NCI-H345 (cell line): ENCODE measurements at regions not wholly inside any gene's neighbourhood (a gene's known extent, or its start where the extent isn't known, plus 50 kb on each side); places are given as distances from the start of the nearest gene placed in this dataset.
"Not testable (repeated sequence)": the region's sequence is repeated elsewhere in the genome, so short reads cannot be mapped to it uniquely, and the experiment has no call there.

Experiments used
- DNase-seq: peaks from one replicate; lab custom pipeline; 2025; lab: John Stamatoyannopoulos, UW

DNA sequence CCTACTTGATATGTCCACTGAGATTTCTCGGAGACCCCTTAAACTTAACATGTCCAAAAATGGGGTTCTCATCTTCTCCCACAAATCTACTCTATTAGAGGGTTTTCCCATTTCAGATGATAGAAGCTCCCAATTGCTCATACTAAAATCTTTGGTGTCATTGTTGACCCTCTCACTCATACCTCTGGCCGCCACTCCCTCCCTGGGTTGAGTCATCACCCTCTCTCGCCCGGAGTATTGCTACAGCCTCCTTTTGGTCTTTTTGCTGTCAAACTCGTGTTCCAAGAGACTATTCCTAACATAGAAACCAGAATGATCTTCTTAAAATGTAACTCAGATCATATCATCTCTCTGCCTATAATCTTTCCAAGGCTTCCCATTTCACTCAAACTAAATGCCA lies 91.0 kb upstream of the GNAQ start:
- no peak for DNase-seq

GRCh38 chr9:78121488-78121887 lies 89.9 kb upstream of the GNAQ start:
- peak; percentile 64 for DNase-seq

- DNase-seq = no peak
Measured at GRCh38 chr9:78118742-78119473, 87.3 kb upstream of the GNAQ start.

DNA sequence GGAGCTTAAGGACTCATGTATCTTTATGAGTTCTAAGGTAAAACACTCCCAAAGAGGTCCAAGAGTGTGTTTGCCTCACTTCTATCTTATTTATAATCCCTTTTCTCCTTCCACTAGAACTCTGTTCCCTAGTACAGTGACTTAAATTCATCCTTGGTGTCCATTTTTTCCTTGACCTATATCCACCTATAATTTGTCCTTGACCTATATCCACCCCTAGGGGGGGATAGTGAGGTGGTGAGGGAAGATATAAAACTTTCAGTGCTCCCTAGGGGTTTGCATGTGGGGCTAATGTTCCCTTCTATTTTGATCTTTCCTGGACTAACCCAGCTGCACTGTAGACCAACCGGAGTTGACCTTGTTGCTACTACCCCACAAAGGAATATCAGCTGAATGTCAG lies 83.5 kb upstream of the GNAQ start:
- DNase-seq = no peak

GRCh38 chr9:78114581-78114980 lies 83.0 kb upstream of the GNAQ start:
- no peak for DNase-seq

DNA sequence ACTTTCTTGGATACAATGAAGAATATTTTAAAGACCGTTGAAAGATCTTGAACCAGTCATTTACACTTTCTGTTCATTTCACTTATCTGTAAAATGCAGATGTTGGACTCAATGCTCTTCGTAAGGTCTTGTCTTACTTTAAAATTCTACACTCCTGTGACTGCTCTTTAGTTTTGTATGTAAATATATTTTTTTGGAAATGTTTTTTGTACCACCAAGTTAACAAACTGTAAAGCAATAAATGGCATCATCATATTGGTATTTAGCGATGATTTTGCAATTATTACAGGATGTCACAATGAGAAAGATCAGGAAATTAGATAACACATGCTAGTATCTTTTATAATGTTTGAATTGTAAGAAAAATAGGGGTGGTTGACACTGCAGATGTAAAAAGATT lies 80.8 kb upstream of the GNAQ start:
- no peak for DNase-seq

- DNase-seq = no peak
Measured at GRCh38 chr9:78112004-78112403, 80.4 kb upstream of the GNAQ start.

GRCh38 chr9:78109075-78109474 lies 77.5 kb upstream of the GNAQ start:
- DNase-seq = no peak

DNA sequence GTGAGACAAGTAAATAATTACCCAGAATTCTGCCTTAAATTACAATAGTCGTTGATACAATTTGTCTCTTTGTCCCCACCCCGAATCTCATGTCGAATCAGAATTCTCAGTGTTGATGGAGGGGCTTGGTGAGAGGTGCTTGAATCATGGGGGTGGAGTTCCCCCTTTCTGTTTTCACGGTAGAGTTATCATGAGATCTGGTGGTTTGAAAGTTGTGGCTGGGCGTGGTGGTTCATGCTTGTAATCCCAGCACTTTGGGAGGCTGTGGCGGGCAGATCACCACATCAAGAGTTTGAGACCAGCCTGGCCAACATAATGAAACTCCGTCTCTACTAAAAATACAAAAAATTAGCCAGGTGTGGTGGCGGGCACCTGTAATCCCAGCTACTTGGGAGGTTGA lies 75.0 kb upstream of the GNAQ start:
- not testable (repeated sequence) for DNase-seq

- DNase-seq = no peak
Measured at GRCh38 chr9:78103971-78104433, 72.4 kb upstream of the GNAQ start.

- no peak for DNase-seq
Measured at GRCh38 chr9:78101247-78101646, 69.6 kb upstream of the GNAQ start.

GRCh38 chr9:78097541-78097940 lies 65.9 kb upstream of the GNAQ start:
- DNase-seq = no peak

DNA sequence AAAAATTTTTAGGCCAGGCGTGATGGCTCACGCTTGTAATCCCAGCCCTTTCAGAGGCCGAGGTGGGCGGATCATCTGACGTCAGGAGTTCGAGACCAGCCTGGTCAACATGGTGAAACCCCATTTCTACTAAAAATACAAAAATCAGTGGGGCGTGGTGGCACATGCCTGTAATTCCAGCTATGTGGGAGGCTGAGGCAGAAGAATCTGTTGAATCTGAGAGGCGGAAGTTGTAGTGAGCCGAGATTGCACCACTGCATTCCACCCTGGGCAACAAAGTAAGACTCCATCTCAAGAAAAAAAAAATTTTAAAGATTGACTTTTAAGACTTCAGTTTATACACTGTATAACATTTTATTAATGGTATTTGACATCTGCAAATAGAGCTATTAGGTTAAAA lies 60.1 kb upstream of the GNAQ start:
- no peak for DNase-seq

GRCh38 chr9:78089111-78089510 lies 57.5 kb upstream of the GNAQ start:
- DNase-seq = no peak

GRCh38 chr9:78088190-78088589 lies 56.6 kb upstream of the GNAQ start:
- DNase-seq = not testable (repeated sequence)
